NCI-H748 (cell line): ENCODE measurements at regions not wholly inside any gene's neighbourhood (a gene's known extent, or its start where the extent isn't known, plus 50 kb on each side); places are given as distances from the start of the nearest gene placed in this dataset.
"Not testable (repeated sequence)": the region's sequence is repeated elsewhere in the genome, so short reads cannot be mapped to it uniquely, and the experiment has no call there.

Source experiments
- DNase-seq: peaks from one replicate; lab custom pipeline; 2025; ENCODE audit not compliant: unreplicated experiment; lab: John Stamatoyannopoulos, UW

- no peak for DNase-seq
These were observed 658.6 kb upstream of the LMO3 start for GRCh38 chr12:17264603-17265002.

GRCh38 chr12:17239874-17240273, 633.9 kb upstream of the LMO3 start:
- DNase-seq: no peak

DNA sequence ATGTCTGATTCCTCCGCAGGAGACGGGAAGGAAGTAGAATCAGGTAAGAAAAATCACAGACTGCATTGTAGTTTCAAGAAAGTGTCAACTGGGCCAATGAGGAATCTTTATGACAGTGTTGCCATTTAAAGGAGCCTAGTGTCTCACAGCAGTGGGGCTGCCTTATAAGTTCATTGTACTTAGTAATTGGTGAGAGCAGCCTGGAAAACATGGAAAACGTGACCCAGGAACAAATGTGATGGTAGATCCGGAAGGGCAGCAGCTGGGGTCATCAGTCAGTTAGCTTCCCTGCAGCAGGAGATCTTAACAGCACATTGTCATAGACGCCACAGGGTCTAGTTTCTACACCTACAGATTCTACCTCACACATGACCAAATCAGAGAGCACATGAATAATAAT, 630.0 kb upstream of the LMO3 start:
- DNase-seq: no peak

- DNase-seq: peak; percentile 8
These were observed 610.0 kb upstream of the LMO3 start for GRCh38 chr12:17215759-17216570.

- no peak for DNase-seq
These were observed 609.0 kb upstream of the LMO3 start for GRCh38 chr12:17214929-17215328.

DNA sequence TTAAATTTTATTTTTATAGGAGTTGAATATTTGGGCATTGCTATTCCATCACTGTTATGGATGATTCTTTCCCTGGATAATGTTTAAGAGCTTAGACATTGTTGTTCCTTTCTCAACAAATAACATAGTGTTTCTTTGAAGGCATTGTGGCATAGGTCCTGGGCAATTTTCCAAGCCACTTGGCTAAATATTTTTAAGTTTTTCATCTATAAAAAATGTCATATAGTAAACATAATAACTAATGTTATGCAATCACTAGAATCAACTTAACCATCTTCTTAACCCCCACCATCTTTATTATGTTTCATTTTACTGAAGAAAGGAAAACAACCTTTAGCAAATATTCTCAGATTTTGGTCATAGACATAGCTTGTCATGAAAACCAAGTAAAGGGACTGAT, 600.6 kb upstream of the LMO3 start:
- no peak for DNase-seq

DNA sequence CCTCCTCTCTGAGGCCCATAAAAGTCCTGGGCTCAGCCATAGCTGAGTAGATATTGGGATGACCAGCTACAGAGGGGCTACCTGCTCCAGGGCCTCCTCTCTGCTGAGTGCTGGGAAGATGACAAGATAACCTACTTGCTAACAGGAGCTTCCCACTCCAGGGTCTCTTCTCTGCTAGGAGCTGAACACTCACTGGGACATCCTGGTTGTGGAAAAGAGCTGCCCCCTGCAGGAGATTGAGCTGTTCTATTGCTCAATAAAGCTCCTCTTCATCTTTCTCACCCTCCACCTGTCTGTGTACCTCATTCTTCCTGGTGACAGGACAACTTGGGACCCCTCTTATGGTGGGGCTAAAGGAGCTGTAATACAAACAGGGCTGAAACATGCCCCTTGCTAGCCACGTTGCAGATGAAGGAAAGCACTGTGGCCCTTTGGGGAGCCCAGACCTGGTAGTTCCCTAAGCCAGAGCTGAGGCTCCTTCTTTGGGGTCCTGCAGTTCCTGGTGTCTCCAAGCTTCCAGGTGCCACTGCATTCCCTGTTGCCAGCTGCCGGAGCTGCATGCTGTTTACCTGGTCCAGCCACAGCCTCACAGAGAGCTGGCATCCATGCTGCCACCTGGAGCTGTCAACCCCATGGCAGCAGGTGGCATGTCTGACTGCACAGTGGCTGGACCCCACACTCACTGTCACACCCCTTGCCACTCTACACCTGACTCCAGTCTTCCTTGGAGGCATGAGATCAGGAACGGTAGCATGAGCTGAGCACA, 598.5 kb upstream of the LMO3 start:
- no peak for DNase-seq

DNA sequence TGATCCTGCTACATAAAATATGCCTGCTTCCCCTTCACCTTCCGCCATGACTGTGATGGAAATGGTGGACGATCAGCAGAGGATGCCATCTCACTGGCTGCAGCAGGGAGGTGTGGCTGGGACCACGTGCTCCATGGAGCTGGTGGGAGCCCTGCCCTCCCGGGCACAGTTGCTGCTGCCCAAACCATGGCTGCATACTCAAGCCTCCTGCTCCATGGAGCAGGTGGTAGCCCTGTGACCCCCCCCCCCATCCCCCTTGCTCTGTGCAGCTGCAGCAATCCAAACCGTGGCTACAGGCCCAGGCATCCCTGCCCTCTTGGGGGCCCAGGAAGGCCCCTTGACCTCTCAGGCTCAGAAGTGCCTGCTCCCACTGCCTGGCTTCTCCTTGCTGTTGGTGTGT, 597.5 kb upstream of the LMO3 start:
- DNase-seq: no peak

- no peak for DNase-seq
These were observed 592.0 kb upstream of the LMO3 start for GRCh38 chr12:17197971-17198370.

- no peak for DNase-seq
These were observed 586.8 kb upstream of the LMO3 start for GRCh38 chr12:17192721-17193120.

GRCh38 chr12:17169726-17170471, 563.9 kb upstream of the LMO3 start:
- DNase-seq: no peak

DNA sequence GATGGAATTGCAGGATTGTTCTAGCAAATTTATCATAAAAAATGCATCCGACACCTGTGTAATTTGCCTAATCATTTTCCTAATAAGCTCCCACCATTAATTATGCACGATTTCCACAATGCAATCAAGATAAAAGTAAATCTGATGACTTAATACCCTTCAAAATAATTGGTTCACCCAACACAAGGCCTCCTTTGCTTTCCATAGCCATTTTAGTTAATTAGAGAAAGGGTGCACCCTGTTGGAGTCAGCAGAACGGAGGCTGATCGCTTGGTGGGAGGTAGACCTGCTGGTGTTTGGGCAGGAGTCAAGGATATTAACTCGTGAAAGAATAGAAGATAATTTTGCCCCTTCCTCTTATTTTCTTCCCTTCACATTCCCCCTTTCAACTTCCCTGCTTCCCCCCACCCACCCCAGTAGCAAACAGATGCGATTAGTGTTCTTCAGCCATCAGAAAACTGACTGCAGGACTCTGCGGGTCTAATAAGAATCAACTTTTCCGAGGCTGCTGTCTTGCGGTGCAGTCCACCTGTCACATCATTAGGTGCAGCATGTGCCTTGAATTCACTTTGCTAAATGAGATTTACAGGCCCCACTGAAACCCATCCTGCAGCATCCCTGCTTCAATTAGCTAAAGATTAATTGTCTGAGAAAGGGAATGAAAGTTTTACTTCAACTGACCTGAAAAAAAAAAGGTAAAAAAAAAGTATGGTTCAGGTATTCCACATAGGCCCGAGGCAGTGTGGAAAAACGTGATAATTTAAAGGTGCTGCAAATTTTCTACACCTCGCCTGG, 553.7 kb upstream of the LMO3 start:
- no peak for DNase-seq

DNA sequence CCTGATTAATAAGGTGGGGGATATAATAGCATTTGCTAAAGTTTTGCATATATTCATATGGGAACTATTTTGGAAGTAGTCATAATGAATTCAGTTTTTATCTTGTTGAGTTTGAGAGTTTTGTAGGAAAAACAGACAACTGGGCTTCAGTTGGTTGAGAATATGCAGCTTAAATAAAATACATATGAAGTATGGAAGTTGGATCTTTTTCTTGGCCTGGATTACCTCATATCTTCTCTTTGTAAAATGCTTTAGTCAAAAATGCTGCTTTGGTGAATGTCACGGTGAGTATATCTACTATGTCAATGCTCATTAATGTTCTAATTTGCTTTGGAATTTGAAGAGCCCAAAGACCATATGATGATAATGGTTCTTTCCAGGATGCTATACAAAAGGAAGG, 552.2 kb upstream of the LMO3 start:
- no peak for DNase-seq

DNA sequence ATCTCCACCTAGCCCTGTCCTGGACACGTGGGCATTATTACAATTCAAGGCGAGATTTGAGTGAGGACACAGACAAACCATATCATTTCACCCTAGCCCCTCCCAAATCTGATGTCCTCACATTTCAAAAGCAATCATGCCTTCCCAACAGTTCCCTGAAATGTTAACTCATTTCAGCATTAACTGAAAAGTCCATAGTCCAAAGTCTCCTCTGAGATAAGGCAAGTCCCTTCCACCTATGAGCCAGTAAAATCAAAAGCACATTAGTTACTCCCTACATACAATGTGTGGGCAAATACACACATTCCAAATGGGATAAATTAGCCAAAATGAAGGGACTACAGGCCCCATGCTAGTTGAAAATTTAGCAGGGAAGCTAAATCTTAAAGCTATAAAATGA, 546.0 kb upstream of the LMO3 start:
- no peak for DNase-seq

DNA sequence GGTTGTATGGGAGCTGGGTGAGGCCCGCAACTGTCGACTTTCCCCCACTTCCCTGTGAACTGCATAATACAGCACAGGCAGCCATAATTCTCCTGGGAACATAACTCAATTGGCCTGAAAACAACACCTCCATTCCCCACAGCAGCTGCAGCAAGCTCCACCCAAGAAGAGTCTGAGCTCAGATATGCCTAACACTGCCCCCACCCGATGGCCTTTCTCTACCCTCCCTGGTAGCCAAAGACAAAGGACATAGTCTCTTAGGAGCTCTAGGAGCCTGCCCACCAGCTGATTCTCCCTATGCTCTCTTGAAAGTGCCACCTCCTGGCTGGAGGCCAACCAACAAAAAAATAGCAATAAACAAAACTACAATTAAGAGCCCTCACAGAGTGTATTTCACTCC, 542.7 kb upstream of the LMO3 start:
- DNase-seq: peak; percentile 56

DNA sequence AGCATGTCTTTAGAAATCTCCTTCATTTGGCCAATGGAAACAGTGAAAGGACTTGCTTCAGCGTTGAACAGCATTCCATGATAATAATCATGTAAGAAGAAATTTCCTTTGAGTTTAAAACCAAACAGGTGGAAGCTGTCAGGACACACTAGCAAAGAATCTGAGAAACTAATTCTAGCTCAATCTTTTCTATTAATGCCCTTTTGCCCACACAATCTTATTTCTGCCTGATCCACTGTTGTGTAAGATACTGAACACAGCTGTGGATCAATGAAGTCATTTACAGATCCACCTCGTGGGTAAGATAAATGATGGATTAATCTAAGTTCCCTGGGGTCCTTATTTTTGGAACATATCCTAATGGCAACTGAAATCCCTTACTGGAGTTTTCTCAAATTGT, 536.9 kb upstream of the LMO3 start:
- no peak for DNase-seq

- DNase-seq: no peak
These were observed 534.0 kb upstream of the LMO3 start for GRCh38 chr12:17139931-17140330.

GRCh38 chr12:17137396-17137795, 531.4 kb upstream of the LMO3 start:
- peak; percentile 3 for DNase-seq

- no peak for DNase-seq
These were observed 528.4 kb upstream of the LMO3 start for GRCh38 chr12:17134315-17134714.

DNA sequence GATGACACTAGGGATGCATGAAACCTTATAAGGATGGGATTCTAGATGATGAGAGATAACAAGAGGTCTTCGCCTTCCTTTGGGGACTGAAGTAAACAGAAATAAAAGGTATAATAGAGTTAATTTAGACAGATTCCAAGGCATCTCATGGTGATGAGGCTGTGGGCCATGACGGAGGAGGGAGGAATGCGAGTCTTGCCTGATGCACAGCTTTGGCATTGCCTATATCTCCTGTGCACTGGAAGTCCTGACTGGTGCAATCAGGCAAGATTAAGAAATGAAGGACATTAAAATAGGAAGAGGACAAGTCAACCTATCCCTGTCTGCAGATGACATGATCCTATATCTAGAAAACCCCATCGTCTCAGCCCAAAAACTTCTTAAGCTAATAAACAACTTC, 526.4 kb upstream of the LMO3 start:
- no peak for DNase-seq

DNA sequence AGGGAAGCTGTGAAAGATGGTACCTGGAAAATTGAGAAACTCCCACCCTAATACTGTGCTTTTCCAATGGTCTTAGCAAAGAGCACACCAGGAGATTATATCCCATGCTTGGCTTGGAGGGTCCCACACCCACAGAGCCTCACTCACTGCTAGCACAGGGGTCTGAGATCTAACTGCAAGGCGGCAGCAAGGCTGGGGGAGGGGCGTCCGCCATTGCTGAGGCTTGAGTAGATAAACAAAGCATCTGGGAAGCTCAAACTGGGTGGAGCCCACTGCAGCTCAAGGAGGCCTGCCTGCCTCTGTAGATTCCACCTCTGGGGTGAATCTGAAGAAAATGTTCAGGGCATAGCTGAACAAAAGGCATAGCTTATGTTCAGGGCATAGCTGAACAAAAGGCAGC, 510.6 kb upstream of the LMO3 start:
- not testable (repeated sequence) for DNase-seq
